Kidney capillary endothelial cell (primary cell): ENCODE measurements at regions not wholly inside any gene's neighbourhood (a gene's known extent, or its start where the extent isn't known, plus 50 kb on each side); places are given as distances from the start of the nearest gene placed in this dataset.
"Not testable (repeated sequence)": the region's sequence is repeated elsewhere in the genome, so short reads cannot be mapped to it uniquely, and the experiment has no call there.

Experiments
- DNase-seq: peaks from one replicate; pipeline ENCODE4 v3.0.0-alpha.2; 2018; ENCODE audit warnings: low spot score

DNA sequence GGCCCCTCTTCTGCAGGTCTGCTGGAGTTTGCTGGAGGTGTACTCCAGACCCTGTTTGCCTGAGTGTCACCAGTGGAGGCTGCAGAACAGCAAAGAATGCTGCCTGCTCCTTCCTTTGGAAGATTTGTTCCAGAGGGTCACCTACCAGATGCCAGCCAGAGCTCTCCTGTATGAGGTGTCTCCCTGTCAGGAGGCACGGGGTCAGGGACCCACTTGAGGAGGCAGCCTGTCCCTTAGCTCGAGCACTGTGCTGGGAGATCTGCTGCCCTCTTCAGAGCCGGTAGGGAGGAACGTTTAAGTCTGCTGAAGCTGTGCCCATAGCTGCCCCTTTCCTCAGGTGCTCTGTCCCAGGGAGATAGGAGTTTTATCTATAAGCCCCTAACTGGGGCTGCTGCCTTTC lies 207.9 kb downstream of the FAT3 start:
- no peak for DNase-seq

DNA sequence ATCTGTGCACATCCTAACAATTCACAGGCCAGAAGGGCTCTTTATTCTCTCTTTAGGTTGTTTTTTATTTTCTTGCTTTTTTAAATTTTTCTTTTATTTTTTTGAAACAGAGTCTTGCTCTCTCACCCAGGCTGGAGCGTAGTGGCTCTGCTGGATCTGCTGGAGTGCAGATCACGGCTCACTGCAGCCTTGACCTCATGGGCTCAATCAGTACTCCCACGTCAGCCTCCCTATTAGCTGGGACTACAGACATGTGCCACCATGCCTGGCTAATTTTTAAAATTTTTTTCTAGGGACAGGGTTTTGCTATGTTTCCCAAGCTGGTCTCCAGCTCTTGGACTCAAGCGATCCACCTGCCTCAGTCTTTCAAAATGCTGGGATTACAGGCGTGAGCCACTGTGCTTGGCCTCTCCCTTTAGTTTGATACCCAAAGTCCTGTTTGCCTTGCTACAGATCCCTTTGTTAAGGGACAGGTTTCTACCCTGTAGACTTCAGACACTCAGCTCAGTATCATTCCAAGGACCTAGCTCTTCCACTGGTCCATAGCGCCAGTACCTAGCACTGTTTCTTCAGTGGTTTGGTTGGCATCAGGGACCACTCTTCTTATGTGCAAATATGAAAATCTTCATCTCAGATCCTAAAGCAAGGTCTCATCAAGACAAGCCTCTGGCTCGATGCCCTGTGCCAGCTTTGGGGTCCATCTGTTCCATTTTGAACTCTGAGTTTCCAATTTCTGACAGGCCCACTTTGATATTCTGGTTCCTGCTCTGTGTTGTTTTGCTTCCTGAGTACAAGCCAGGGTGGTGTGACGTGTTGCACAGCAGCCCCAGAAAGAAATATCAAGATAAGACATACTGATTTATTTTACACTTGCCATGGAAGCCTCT lies 211.7 kb downstream of the FAT3 start:
- DNase-seq, result no peak

DNA sequence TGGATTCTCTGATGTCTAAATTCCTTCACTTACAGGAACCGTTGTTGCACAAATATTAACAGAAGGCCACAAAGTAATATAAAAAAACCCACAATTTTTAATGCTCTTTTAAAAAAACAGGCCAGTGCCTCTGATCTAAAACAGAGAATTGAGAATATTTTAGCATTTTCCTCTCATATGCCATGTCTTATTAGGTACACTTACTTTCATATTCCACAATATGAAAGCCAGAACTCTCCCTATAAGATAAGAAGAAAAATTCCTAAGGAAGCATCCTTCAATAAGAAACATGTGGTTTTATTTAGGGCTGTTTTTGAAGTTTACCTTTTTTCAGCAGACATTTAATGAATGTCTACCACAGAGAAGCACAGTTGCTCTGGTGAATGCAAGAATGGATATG lies 214.5 kb downstream of the FAT3 start:
- DNase-seq, result no peak

DNA sequence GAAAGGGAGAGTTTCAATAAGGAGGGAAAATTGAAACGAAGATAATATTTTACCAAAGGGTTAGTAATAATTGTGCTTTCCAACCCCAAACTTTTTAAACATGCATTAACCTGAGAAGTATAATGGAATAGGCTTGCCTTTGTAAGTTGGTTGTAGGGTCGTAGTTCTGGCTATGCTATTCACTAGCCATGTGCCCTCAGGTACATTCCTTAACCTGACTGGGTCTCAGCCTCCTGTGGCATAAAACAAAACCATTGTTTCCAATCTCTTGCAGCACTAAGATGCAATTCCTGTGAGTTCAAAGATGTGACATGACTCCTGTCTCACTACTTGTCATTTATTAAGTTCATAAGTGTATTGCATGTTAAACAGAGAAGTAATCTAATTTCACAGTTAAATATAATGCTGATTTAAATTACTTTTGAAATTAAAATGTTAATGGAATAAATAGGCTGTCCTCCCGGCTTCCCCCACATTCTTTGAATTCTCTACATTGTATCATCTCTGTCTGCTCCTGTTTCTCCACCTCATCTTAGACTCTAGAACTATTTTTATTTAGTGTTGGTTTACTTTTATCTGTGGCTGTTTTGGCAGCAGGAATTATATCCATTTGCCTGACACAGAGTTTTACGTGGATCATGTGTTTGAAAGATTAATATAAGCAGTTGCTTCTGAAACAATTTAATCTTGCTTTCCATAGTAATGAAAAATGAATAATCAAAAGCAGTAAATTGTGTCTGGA lies 216.3 kb downstream of the FAT3 start:
- no peak for DNase-seq

DNA sequence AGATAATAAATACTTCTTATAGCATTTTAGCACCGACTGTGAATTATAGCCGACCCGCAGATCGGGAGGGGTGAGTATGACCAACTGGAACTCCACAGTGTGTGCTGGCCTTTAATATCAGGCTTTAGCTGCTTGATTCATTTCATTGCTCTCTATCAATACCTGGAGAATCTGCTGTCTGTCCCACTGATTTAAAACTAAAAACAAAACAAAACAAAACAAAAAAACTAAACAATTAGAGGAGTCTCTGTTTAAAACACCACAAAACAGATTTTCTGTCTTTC lies 216.8 kb downstream of the FAT3 start:
- no peak for DNase-seq

DNA sequence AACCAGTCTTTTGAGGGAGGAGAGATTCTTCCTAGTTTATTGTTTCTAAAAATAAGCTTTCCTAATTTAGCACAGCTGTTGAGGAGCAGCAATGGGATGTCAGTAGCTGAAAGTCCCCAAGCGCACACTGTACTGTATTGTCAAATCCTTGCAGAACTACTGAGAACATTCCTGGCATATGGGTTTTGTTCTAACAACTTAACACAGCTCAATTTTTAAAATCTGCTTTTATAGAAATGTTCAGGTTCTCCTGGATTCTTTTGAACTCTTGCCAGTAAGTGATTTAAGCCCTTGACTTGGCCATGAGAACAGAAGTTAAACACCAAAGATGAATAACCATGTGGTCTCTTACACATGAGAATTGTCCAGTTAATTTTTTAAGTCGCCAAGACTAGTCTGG lies 218.6 kb downstream of the FAT3 start:
- DNase-seq, result no peak

DNA sequence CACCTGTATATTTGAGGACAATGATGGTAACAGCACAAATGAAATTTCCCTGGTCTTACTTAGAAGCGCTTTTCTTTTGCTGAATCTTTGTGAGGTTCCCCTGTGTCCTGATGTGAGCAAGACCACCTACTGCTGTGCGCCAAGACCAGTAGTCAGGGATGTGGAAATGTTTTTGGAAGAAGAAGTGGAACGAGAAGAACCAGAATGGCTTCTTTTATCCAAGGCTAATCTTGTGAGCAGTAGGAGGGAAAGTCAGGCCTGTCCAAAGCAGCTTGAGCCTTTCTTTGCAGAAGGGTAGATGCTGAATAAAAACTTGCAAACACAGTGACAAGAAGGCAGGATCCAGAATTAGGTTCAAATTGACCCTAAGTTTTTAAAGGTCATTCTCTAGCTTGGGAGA lies 223.0 kb downstream of the FAT3 start:
- DNase-seq, result no peak

DNA sequence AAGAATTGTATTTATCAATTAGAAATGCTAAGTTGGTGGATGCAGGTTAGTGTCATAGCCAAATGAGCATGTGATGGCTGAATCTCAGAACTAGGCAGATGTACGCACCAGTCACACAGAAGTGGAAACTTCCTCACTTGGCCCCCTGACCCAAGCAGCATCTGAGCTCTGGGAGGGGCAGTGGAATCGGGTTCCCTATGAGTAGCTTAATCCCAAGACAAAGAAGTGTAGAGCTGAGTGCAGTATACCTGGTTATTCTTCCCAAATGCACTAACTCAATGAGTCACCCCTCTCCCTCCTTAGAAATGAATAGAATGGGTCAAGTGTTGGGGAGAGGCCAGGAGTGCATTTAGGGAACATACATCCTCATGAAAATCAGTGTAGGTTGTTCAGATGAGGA lies 224.6 kb downstream of the FAT3 start:
- no peak for DNase-seq

DNA sequence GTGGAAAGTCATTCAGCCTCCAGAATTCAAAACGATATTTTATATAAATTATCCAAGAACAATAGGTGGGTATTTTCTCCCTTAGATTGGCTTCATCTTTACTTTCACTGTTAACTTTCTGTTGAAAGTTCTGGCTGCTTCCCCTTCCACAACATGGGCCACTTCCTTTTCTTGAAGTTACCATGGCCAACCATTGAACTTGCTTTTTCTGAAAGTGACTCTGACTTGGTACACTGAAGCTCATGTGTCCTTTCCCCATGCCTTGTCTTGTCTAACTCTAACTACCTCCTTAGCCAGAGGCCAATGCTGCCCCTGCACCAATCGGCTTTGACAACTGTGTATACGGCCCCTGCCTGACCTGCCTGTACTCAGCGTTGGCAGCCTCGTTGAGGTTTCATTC lies 225.2 kb downstream of the FAT3 start:
- no peak for DNase-seq

DNA sequence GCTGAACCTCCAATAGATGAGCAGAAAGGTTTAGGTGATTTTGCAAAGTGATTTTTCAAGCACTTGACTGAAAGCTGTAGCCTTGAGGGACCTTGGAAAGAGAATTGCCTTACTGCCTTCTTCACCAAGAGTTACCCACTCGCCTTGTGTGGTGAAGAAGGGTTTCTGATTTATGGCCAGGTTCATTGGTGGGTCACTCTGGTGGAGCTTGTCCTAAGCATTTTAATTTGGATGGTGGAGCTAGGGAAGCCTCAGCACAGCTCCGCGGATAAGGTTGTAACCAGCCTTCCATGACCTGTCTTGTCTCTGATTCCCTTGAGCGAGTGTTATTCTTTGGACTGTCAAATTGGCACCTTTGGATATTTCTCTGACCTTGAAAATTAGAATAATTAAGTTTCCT lies 226.4 kb downstream of the FAT3 start:
- DNase-seq, result no peak

DNA sequence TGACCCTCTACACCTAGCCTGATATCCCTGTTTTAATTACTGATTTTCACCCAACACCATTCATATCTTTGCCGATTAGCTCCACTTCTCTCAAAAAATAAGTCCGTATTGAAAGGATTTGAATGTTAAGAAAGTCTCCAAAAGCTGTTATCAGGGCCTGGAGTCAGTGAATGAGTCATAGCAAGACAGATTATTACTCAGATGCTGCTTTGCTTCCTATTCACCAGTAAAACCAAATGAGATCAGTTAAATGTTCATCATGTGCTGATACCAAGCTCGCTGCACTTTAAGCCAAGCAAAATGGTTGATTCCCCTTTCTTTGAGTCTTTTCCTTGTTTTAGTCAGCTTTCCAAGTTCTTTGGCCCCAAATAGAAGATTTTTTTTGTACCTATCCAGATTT lies 228.4 kb downstream of the FAT3 start:
- peak; percentile 31 for DNase-seq

DNA sequence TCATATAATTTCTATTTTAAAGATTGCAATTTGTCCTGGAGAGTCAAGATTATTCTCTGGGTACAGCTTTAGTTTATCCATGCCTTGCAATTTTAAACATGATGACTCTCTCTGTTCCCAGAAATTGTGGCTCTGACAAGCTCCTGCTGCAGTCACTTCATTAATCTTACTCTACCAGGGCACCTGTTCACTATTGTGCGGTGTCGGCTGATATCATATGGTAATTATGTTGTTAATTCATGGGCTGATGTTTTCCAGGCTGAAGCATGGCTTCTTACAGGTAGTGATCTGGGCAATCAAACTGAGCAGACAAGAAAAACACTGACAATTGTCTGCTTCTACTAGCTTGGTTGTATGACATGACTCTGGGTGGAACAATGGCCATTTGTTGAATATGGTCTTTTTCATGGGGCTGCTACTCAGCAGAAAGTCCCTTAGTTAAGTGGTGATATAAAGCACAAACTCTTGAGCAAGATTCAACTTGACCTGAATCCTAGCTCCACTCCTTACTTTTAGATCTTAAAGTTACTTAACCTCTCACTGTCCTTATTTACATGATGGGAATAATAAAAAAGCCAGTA lies 230.7 kb downstream of the FAT3 start:
- no peak for DNase-seq

DNA sequence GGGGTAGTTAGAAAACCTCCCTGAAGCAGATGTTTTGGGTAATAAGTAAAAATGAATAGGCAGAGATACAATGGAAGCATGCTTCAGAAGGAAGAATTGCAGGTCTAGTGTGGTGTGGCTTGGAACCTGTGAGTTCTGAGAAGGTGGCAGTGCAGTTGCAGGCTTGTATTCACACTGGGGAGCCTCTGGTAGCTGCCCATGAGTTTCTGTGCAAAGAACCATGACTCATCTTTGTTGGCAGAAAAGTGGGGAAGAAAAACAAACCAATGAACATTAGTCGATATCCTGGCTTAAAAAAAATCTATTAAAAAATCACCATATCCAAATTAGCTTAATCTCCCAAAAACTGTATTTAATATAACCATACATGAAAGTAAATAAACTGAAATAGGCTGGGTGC lies 232.6 kb downstream of the FAT3 start:
- DNase-seq, result no peak

DNA sequence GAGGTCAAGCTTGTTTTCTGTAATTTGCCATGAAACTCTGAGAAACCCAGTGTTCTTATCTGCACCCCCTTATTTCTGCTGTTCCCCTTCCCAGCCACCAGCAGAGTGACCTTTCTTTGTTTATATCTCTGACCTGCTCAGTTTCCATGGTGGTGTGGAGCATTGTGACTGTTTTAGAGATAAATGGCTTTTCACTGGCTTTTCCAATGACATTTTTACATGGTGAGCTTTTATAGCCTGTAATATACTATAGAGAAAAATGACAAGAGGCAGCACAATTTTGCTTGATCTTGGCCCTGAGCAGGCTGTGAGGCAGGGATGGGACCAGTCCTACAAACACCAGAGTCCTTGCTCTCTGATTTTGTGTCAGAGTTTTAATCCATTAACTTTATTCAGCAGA lies 233.9 kb downstream of the FAT3 start:
- no peak for DNase-seq

DNA sequence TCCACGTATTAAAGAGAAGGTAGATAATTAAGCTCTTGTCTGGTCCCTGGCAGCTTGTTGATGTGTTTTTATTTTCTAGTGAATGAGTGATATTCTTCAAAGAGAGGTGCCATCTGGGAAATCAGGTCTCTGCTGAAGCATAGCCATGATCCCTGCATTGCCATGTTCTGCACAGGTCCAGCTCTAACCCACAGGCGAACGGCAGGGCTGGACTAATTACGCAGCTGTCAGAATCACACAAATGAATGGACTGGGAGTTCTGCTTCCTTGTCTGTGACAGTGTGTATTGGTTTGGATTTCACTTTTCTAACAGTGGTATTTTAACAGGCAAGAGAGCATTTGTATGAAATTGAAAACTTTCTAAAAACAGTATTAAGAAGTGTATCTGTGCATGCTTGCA lies 235.6 kb downstream of the FAT3 start:
- DNase-seq, result no peak

DNA sequence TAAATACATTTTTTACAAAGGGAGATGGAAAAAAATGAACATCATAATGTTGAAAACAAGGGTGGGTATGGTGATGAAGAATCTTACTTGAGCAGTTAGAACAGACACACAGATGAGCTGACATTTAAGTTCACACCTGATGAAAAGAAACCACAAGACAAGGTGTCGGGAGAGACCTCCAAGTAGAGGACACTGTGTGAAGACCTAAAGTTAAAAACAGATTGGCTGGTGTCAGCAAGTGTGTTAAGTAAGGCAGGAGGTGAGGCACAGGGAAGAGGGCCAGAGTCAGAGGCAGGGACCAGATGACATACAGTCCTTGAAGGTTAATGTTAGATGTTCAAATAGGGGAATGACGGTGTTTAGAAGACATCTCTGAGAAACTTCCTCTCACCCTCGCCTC lies 236.8 kb downstream of the FAT3 start:
- DNase-seq, result no peak

DNA sequence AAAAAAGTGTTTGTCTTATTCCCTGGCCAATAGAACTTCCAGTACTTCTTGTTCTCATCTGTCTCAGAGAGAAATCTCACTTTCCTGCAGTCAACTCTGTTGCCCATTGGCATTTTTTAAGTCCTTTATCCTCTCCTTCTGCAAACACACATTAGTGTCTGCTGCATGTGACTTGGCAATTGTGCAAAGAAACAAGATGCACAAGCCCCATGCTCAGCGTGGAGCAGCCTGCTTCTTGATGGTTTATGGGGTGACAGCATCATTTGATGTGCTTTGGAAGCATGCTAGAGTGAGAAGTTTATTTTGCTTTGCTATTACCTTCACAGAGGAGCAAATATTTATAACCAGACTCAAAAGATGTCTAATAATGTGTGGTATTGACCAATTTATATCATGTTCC lies 238.2 kb downstream of the FAT3 start:
- no peak for DNase-seq

DNA sequence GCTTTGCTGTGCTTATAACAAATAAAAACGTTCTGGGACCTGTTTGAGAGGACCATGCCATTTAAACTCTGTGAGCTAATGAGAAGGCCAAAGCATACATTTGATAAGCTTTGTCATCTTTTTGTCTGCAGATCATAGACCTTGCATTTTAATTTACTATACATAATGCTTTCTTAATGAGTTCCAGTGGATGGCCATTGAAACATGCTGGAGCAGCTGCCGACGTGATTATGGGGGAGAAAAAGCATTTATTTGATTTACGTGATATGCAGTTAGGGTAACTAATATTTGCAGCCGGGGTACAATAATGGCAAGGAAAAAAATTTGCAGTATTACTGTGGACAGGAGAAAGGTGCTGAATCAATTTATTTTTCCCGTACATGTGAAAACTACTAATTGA lies 240.2 kb downstream of the FAT3 start:
- DNase-seq, result no peak

DNA sequence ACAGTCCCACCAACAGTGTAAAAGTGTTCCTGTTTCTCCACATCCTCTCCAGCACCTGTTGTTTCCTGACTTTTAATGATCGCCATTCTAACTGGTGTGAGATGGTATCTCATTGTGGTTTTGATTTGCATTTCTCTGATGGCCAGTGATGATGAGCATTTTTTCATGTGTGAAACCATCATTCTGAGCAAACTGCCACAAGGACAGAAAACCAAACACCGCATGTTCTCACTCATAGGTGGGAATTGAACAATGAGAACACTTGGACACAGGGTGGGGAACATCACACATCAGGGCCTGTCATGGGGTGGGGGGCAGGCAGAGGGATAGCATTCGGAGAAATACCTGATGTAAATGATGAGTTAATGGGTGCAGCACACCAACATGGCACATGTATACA lies 240.8 kb downstream of the FAT3 start:
- not testable (repeated sequence) for DNase-seq

DNA sequence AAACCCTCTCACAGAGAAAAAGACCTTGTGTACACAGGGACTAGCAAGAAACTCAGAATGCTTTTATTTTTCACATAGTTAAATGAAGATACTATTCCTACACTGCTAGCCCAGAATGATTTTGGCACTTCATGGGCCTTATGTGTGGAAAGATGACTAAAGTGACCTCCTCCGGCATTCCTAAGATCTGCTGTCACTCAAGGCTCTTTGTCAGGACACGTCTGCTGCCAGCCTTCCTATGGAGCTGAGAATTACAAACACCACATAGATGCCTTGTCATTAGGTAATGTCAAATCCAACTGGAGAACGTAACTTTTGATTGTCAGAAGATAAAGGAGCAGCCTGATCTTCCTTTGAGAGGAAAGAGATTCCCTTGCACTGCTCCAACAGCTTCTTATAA lies 249.1 kb downstream of the FAT3 start:
- DNase-seq, result no peak

DNA sequence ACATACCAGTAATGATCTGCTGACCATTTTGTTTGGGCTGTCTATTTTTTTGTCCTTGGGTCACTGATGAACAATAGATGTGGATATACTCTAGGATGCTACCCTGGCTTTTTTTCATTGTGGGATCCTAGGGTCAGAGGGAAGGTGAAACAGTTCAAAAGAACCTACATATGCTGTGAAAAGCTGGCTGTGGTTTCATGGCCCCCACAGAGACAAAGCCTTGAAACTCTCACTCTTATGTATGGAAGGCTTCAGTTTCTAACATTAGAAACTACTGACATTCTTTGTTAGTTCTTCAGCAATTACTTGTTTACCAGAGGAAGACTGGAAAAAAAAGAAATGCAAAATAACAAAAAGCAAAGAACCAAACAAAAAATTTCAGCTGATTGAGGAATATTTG lies 250.7 kb downstream of the FAT3 start:
- no peak for DNase-seq

DNA sequence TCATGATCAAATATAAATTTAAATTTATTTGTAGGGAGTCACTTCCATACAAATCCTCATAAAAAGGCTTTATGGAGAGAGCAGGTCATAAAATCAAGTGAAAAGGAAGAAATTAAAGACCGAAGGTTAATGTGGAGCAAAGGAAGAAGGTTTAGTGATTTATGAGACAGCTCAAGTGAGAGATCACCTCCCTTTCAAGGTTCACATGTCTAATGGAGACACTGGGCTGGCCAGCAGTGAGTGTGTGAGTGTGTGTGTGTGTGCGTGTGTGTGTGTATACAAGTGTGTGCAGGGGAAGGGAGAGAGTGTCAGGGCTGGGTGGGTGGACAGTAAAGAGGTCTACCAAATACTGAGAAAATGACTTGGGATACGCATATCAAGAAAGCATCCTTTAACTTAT lies 251.2 kb downstream of the FAT3 start:
- no peak for DNase-seq

DNA sequence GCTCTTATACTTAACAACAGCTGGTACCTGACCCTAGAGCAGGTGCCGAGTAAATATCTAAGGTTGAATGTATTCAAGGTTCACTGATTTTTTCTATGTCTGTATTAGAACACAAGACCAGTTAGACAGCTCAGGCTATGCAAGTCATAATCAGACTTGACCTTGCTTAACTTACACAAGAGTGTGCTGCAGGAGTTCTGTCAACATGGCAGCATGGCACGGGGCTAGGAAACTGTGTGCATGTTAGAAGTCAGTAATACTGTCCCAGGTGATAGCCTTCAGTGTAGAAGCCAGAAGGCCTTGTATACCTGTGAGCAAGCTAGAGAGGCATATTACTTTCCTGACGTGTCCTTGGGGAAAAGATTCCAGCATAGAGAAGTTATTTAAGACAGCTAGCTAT lies 253.1 kb downstream of the FAT3 start:
- DNase-seq, result no peak

DNA sequence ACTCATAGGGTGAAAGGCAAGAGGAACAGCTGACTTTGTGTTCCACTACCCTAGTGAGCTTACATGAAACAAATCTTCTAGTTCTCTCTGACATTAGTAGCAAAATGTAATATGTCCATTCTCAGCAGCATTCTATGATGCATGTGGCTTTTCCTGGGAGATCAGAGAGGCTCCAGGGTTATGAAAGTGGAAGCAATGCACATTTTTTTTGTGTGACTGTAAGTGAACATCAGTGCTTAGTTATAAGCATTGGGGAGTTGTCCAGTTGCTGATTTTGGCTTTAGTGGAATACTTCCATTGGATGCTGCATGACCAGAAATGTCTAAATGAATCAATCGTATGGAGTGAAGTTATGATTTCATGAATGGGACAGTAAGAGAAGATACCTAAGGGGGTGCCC lies 255.9 kb downstream of the FAT3 start:
- no peak for DNase-seq
